ENCODE measurements at regions not wholly inside any gene's neighbourhood (a gene's known extent, or its start where the extent isn't known, plus 50 kb on each side); places are given as distances from the start of the nearest gene placed in this dataset.

DNA sequence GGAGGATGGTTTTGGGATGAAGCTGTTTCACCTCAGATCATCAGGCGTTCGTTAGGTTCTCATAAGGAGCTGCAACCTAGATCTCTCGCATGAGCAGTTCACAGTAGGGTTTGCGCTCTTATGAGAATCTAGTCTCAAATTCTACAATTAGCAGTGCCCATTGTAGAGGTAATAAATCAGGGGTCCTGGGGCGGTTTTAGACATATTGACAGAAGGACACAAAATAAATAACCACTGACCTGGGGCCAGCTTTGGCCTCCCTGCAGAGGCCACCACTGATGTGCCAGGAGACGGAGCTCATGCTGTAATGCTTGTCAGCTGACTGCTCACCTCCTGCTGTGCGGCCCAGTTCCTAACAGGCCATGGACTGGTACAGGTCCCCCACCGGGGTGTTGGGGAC lies 67.6 kb upstream of the SPATA31D4 start:
- no peak for TF ChIP-seq CHD4 (IDR thresholded peaks at IDR 0.05; ENCODE audit: borderline replicate concordance)
- no peak for TF ChIP-seq FOSL2 (IDR thresholded peaks at IDR 0.05)
- TF ChIP-seq FOSL2 (CRISPR knock-in tag; IDR thresholded peaks at IDR 0.05): no peak
